ENCODE measurements at regions not wholly inside any gene's neighbourhood (a gene's known extent, or its start where the extent isn't known, plus 50 kb on each side); places are given as distances from the start of the nearest gene placed in this dataset.

DNA sequence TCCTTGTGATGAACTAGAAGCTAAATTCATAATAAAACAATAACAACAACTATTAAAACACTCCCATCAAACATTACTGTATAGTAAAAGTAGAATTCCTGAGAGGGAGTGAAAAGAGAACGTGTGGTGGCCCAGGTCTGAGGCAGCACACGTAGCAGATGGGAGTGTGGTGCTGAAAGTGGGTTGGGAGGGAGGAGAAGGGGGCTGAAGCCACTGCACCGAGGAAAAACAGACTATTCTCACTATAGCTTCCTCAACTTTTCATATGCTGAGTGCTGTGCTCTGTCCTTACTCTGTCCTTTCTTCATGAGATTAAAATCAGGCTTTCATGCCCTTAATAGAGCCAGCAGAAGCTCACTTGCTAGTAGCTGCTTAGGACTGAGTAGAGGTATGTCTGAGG is 170.9 kb downstream of the PCSK1 start:
- TF ChIP-seq, protein P1, sequence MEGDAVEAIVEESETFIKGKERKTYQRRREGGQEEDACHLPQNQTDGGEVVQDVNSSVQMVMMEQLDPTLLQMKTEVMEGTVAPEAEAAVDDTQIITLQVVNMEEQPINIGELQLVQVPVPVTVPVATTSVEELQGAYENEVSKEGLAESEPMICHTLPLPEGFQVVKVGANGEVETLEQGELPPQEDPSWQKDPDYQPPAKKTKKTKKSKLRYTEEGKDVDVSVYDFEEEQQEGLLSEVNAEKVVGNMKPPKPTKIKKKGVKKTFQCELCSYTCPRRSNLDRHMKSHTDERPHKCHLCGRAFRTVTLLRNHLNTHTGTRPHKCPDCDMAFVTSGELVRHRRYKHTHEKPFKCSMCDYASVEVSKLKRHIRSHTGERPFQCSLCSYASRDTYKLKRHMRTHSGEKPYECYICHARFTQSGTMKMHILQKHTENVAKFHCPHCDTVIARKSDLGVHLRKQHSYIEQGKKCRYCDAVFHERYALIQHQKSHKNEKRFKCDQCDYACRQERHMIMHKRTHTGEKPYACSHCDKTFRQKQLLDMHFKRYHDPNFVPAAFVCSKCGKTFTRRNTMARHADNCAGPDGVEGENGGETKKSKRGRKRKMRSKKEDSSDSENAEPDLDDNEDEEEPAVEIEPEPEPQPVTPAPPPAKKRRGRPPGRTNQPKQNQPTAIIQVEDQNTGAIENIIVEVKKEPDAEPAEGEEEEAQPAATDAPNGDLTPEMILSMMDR (IDR thresholded peaks at IDR 0.05), result no peak
- no peak for TF ChIP-seq POLR2A (IDR thresholded peaks at IDR 0.05)
